SK-N-SH (cell line): ENCODE measurements at regions not wholly inside any gene's neighbourhood (a gene's known extent, or its start where the extent isn't known, plus 50 kb on each side); places are given as distances from the start of the nearest gene placed in this dataset.

Experiments
- CTCF ChIA-PET: fragments of 300-600, 350-600 bp; formaldehyde crosslinking; extraction: SDS; loops from one replicate; lab custom pipeline; 2021; lab: Yijun Ruan, JAX
- POLR2A ChIA-PET: fragments of 350-600 bp; sonication (Branson Sonifier 250); formaldehyde crosslinking; extraction: SDS; loops from one replicate; lab custom pipeline; 2020; ENCODE audit warnings: antibody characterized with exemption, inconsistent platforms; lab: Yijun Ruan, JAX
- DNase-seq: peaks from one replicate; pipeline ENCODE4 v3.0.0; 2012
- H2AFZ ChIP-seq: fragments of 200-600 bp; sonication (generic); 2 replicates; pipeline ENCODE4 v1.8.1; 2016; ENCODE audit warnings: antibody characterized with exemption, mild to moderate bottlenecking, low read depth
- H3F3A ChIP-seq: fragments of 200-600 bp; sonication (generic); replicated peaks from 2 replicates; pipeline ENCODE3; 2016; ENCODE audit warnings: antibody characterized with exemption, mild to moderate bottlenecking; ENCODE audit not compliant: insufficient read depth
- H3K27ac ChIP-seq, 2 experiments: fragments of 200-500 bp in 1 of 2; fragments of 200-600 bp in 1 of 2; sonication (Bioruptor generic) in 1 of 2; sonication (generic), shearing (Covaris generic) in 1 of 2; 2 replicates each; pipeline versions ENCODE4 v1.5.1 to v1.6.1; 2014 to 2016; ENCODE audit warnings: low read depth in 2 of 2, inconsistent platforms in 1 of 2, low read length in 1 of 2, mild to moderate bottlenecking in 1 of 2, mixed read lengths in 1 of 2
- H3K27me3 ChIP-seq: fragments of 200-600 bp; sonication (generic), shearing (Covaris generic); 2 replicates; pipeline ENCODE4 v1.6.1; 2016; ENCODE audit warnings: mixed run types; ENCODE audit not compliant: insufficient read depth
- H3K36me3 ChIP-seq, 2 experiments: fragments of 200-500 bp in 1 of 2; fragments of 200-600 bp in 1 of 2; sonication (Bioruptor generic) in 1 of 2; sonication (generic) in 1 of 2; replicated peaks in 1 of 2; 2 replicates each; pipeline versions ENCODE3 to v1.5.1; 2014 to 2016; ENCODE audit warnings: low read length in 1 of 2, mild to moderate bottlenecking in 1 of 2; ENCODE audit not compliant: insufficient read depth in 2 of 2, control insufficient read depth in 1 of 2
- H3K4me1 ChIP-seq, 2 experiments: fragments of 200-500 bp in 1 of 2; fragments of 200-600 bp in 1 of 2; sonication (Bioruptor generic) in 1 of 2; sonication (generic), shearing (Covaris generic) in 1 of 2; 2 replicates each; pipeline versions ENCODE4 v1.5.1 to v1.6.1; 2014 to 2016; ENCODE audit warnings: low read depth in 1 of 2, low read length in 1 of 2, mixed run types in 1 of 2; ENCODE audit not compliant: insufficient read depth in 2 of 2, control insufficient read depth in 1 of 2
- H3K4me2 ChIP-seq: fragments of 200-600 bp; sonication (generic), shearing (Covaris generic); 2 replicates; pipeline ENCODE4 v1.6.1; 2017; ENCODE audit warnings: mixed run types
- H3K4me3 ChIP-seq, 2 experiments: fragments of 200-500 bp in 1 of 2; fragments of 200-600 bp in 1 of 2; sonication (Bioruptor generic) in 1 of 2; sonication (generic), shearing (Covaris generic) in 1 of 2; 2 replicates each; pipeline versions ENCODE4 v1.5.1 to v1.8.1; 2014 to 2016; ENCODE audit warnings: low read depth in 2 of 2, inconsistent platforms in 1 of 2, low read length in 1 of 2, mild to moderate bottlenecking in 1 of 2, mixed read lengths in 1 of 2, moderate library complexity in 1 of 2
- H3K79me2 ChIP-seq: fragments of 200-600 bp; sonication (generic); 2 replicates; pipeline ENCODE4 v1.8.1; 2017; ENCODE audit warnings: mild to moderate bottlenecking; ENCODE audit not compliant: insufficient read depth
- H3K9ac ChIP-seq: fragments of 200-600 bp; sonication (generic); 2 replicates; pipeline ENCODE4 v1.6.1; 2017; ENCODE audit warnings: mixed run types
- H3K9me2 ChIP-seq: fragments of 200-600 bp; sonication (generic); 2 replicates; pipeline ENCODE4 v1.6.1; 2017; ENCODE audit warnings: mixed run types
- H3K9me3 ChIP-seq: fragments of 200-600 bp; sonication (generic); 2 replicates; pipeline ENCODE4 v1.6.1; 2017; ENCODE audit warnings: mixed run types, mild to moderate bottlenecking, moderate library complexity
- H4K20me1 ChIP-seq: fragments of 200-600 bp; sonication (generic); 2 replicates; pipeline ENCODE4 v1.6.1; 2017; ENCODE audit warnings: mild to moderate bottlenecking, mixed run types; ENCODE audit not compliant: insufficient read depth
- CHD2 ChIP-seq: fragments of 150-350 bp; IDR thresholded peaks from 2 replicates; pipeline ENCODE4 v1.6.1; 2018; ENCODE audit warnings: low read length; ENCODE audit not compliant: partially characterized antibody
- ELF1 ChIP-seq: IDR thresholded peaks from 2 replicates; pipeline ENCODE4 v1.4.0; 2012
- EP300 ChIP-seq, 2 experiments: IDR thresholded peaks; 2 replicates each; pipeline versions ENCODE4 v1.4.0 to v1.6.1; 2012; ENCODE audit warnings: borderline replicate concordance in 1 of 2, low read depth in 1 of 2, low read length in 1 of 2
- EZH2phosphoT487 ChIP-seq: fragments of 200-600 bp; sonication (generic); IDR thresholded peaks from 2 replicates; pipeline ENCODE4 v1.6.1; 2017; ENCODE audit warnings: low read depth, mixed run types, mild to moderate bottlenecking, antibody characterized with exemption, moderate library complexity, borderline replicate concordance
- JUND ChIP-seq: IDR thresholded peaks from 2 replicates; pipeline ENCODE4 v1.4.0; 2012
- MEF2A ChIP-seq: IDR thresholded peaks from 2 replicates; pipeline ENCODE4 v1.4.0; 2012; ENCODE audit warnings: low read depth, borderline replicate concordance
- NRF1 ChIP-seq: IDR thresholded peaks from 2 replicates; pipeline ENCODE4 v1.6.1; 2012; ENCODE audit warnings: low read depth, mild to moderate bottlenecking, low read length
- RAD21 ChIP-seq: IDR thresholded peaks from 2 replicates; pipeline ENCODE4 v1.6.1; 2012; ENCODE audit warnings: mild to moderate bottlenecking, low read length
- RCOR1 ChIP-seq: fragments of 150-350 bp; IDR thresholded peaks from 2 replicates; pipeline ENCODE4 v1.6.1; 2017; ENCODE audit warnings: antibody characterized with exemption, low read length
- RXRA ChIP-seq: IDR thresholded peaks from 2 replicates; pipeline ENCODE4 v1.4.0; 2012; ENCODE audit warnings: low read depth, mild to moderate bottlenecking, borderline replicate concordance
- SIN3A ChIP-seq: IDR thresholded peaks from 2 replicates; pipeline ENCODE4 v1.6.1; 2012; ENCODE audit warnings: low read depth, mild to moderate bottlenecking, low read length, moderate library complexity, borderline replicate concordance
- SMC3 ChIP-seq: IDR thresholded peaks from 2 replicates; pipeline ENCODE4 v1.6.1; 2012; ENCODE audit warnings: low read depth, low read length, improper control_type of control experiment
- TEAD4 ChIP-seq: IDR thresholded peaks from 2 replicates; pipeline ENCODE4 v1.4.0; 2012; ENCODE audit warnings: mild to moderate bottlenecking, borderline replicate concordance; ENCODE audit not compliant: insufficient read depth
- YY1 ChIP-seq: IDR thresholded peaks from 2 replicates; pipeline ENCODE4 v1.4.0; 2012; ENCODE audit warnings: low read depth, mild to moderate bottlenecking
- WGBS: methylation state at CpG from one replicate; pipeline ENCODE4 v1.1.6; 2017; ENCODE audit warnings: low lambda C conversion rate; 5-methylcytosine and 5-hydroxymethylcytosine counted together
- TF ChIP-seq, protein P1 (sequence below): IDR thresholded peaks from 2 replicates; pipeline ENCODE4 v1.4.0; 2012; ENCODE audit warnings: low read depth, borderline replicate concordance
- TF ChIP-seq, protein P2 (sequence below): fragments of 150-350 bp; IDR thresholded peaks from 2 replicates; pipeline ENCODE4 v1.6.1; 2017; ENCODE audit warnings: antibody characterized with exemption, low read length, low read depth, borderline replicate concordance
- TF ChIP-seq, protein P3 (sequence below): IDR thresholded peaks from 2 replicates; pipeline ENCODE4 v1.4.0; 2012; ENCODE audit warnings: low read depth
- TF ChIP-seq, protein P4 (sequence below): fragments of 150-350 bp; IDR thresholded peaks from 2 replicates; pipeline ENCODE4 v1.6.1; 2016; ENCODE audit warnings: mild to moderate bottlenecking, low read depth, low read length
- TF ChIP-seq, protein P5 (sequence below): IDR thresholded peaks from 2 replicates; pipeline ENCODE4 v1.4.0; 2012; ENCODE audit warnings: low read depth, borderline replicate concordance

DNA sequence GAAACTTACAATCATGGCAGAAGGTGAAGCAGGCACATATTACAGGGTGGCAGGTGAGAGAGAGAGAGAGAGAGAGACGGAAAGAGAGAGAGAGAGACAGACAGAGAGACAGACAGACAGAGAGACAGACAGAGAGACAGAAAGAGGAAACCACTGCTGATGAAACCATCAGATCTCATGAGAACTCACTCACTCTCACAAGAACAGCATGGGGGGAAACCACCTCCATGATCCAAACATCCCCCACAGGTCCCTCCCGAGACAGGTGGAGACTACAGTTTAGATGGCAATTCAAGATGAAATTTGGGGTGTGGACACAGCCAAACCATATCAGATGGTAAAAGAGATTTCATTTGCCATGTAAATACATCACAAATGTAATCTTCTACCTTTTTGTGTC is 708.1 kb downstream of the MRPL39 start (continued):
- TF ChIP-seq EZH2phosphoT487 = no peak

DNA sequence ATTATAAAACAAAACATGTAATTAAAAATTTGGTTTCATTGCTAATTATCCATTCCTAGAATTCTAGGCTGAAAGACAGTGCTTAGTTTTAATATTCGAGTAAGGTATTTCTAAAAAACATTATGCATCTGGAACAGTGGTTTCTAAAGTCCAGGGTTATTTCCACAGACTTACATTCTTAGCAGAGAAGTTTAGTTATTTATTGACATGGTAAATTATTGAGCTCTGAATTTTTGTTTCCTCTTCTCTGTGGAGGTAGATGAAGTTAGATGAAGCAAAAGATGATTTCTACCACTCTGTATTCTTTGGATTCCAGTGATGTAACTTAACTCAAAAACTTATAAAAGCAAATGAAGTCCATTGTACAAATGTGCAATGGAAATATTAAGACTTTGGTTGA is 709.4 kb downstream of the MRPL39 start:
- Histone ChIP-seq H3K27ac (no peak overlapping the region), H3K4me1 (peaks cover 0 to 3% of the 10 kb centered on the region in 2 experiments; a peak in 2 of 4 replicates), H3K4me2 (no peak overlapping the region), H3K27me3 (no peaks in the 10 kb centered on the region), H3K9me2 (no peaks in the 10 kb centered on the region), H3K79me2 (no peaks in the 10 kb centered on the region), H4K20me1 (no peaks in the 10 kb centered on the region), H3K4me3 (no peak overlapping the region), H3K9ac (no peak overlapping the region), H3F3A (no peaks in the 10 kb centered on the region), H2AFZ (peak overlapping the region; percentile 74; the same call in 1 of the 2 replicates), H3K9me3 (no peaks in the 10 kb centered on the region), H3K36me3 (no peaks in the 10 kb centered on the region)
- ChIA-PET CTCF (interaction anchor here (0.6 kb wide), 1 partner anchor 416 kb away, joined by 4 read pairs; no protein-coding TSS in a partner anchor), POLR2A (no interaction called here)
- no peak for DNase-seq
- TF ChIP-seq YY1 (no peak), EP300 (IDR thresholded peaks at IDR 0.05; ENCODE audit: borderline replicate concordance in 1 of 2, low read depth in 1 of 2, low read length in 1 of 2) (no peak), MEF2A (no peak), JUND (no peak), ELF1 (no peak), SIN3A (no peak), NRF1 (no peak), RCOR1 (no peak), TEAD4 (no peak), SMC3 (no peak), EZH2phosphoT487 (no peak), RAD21 (no peak), CHD2 (no peak), RXRA (no peak)
- TF ChIP-seq, protein P1, sequence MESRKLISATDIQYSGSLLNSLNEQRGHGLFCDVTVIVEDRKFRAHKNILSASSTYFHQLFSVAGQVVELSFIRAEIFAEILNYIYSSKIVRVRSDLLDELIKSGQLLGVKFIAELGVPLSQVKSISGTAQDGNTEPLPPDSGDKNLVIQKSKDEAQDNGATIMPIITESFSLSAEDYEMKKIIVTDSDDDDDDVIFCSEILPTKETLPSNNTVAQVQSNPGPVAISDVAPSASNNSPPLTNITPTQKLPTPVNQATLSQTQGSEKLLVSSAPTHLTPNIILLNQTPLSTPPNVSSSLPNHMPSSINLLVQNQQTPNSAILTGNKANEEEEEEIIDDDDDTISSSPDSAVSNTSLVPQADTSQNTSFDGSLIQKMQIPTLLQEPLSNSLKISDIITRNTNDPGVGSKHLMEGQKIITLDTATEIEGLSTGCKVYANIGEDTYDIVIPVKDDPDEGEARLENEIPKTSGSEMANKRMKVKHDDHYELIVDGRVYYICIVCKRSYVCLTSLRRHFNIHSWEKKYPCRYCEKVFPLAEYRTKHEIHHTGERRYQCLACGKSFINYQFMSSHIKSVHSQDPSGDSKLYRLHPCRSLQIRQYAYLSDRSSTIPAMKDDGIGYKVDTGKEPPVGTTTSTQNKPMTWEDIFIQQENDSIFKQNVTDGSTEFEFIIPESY = no peak
- TF ChIP-seq, protein P2, sequence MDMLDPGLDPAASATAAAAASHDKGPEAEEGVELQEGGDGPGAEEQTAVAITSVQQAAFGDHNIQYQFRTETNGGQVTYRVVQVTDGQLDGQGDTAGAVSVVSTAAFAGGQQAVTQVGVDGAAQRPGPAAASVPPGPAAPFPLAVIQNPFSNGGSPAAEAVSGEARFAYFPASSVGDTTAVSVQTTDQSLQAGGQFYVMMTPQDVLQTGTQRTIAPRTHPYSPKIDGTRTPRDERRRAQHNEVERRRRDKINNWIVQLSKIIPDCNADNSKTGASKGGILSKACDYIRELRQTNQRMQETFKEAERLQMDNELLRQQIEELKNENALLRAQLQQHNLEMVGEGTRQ = no peak
- TF ChIP-seq, protein P3, sequence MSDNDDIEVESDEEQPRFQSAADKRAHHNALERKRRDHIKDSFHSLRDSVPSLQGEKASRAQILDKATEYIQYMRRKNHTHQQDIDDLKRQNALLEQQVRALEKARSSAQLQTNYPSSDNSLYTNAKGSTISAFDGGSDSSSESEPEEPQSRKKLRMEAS = no peak
- TF ChIP-seq, protein P4, sequence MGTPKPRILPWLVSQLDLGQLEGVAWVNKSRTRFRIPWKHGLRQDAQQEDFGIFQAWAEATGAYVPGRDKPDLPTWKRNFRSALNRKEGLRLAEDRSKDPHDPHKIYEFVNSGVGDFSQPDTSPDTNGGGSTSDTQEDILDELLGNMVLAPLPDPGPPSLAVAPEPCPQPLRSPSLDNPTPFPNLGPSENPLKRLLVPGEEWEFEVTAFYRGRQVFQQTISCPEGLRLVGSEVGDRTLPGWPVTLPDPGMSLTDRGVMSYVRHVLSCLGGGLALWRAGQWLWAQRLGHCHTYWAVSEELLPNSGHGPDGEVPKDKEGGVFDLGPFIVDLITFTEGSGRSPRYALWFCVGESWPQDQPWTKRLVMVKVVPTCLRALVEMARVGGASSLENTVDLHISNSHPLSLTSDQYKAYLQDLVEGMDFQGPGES = no peak
- TF ChIP-seq, protein P5, sequence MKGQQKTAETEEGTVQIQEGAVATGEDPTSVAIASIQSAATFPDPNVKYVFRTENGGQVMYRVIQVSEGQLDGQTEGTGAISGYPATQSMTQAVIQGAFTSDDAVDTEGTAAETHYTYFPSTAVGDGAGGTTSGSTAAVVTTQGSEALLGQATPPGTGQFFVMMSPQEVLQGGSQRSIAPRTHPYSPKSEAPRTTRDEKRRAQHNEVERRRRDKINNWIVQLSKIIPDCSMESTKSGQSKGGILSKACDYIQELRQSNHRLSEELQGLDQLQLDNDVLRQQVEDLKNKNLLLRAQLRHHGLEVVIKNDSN = no peak
- 97% methylated on average over 1 of the region's 1 CpG for WGBS
